NB4 (cell line): ENCODE measurements at regions not wholly inside any gene's neighbourhood (a gene's known extent, or its start where the extent isn't known, plus 50 kb on each side); places are given as distances from the start of the nearest gene placed in this dataset.

Source experiments
- CTCF ChIP-seq: IDR thresholded peaks from one replicate; pipeline ENCODE4 v1.5.1; 2012; ENCODE audit warnings: low read depth, low read length
- MYC ChIP-seq: IDR thresholded peaks from 2 replicates; pipeline ENCODE4 v1.6.1; 2011; ENCODE audit warnings: low read depth, low read length

- no peak for TF ChIP-seq CTCF
- no peak for TF ChIP-seq MYC
These were observed 74.1 kb upstream of the GATA2 start for GRCh38 chr3:128567141-128567540.
